ENCODE measurements at regions not wholly inside any gene's neighbourhood (a gene's known extent, or its start where the extent isn't known, plus 50 kb on each side); places are given as distances from the start of the nearest gene placed in this dataset.

- Histone ChIP-seq H3K27me3 (ENCODE audit: insufficient read depth, low read length) (no peaks in the 10 kb centered on the region), H4K20me1 (ENCODE audit: insufficient read depth, low read length) (no peaks in the 10 kb centered on the region), H3K36me3 (ENCODE audit: insufficient read depth, low read length) (no peaks in the 10 kb centered on the region), H3K79me2 (ENCODE audit: insufficient read depth, low read length) (no peaks in the 10 kb centered on the region), H2AFZ (ENCODE audit: low read depth, low read length) (no peak overlapping the region), H3K4me3 (ENCODE audit: insufficient read depth, low read depth, low read length) (no peak overlapping the region), H3K9me3 (ENCODE audit: insufficient read depth, low read depth, low read length) (no peaks in the 10 kb centered on the region), H3K4me1 (ENCODE audit: insufficient read depth, low read length) (no peaks in the 10 kb centered on the region), H3K4me2 (ENCODE audit: low read length) (no peak overlapping the region), H3K27ac (ENCODE audit: low read depth, low read length) (no peak overlapping the region), H3K9ac (ENCODE audit: low read length) (no peak overlapping the region)
- H3K27ac Mint-ChIP-seq (ENCODE audit: unreplicated experiment): no peak overlapping the region
- FAIRE-seq: no peak
- H3K4me3 Mint-ChIP-seq (ENCODE audit: unreplicated experiment): no peak overlapping the region
- H3K36me3 Mint-ChIP-seq (ENCODE audit: low read depth, unreplicated experiment): peaks cover 1% of the 10 kb centered on the region
- H3K4me1 Mint-ChIP-seq (ENCODE audit: low read depth, unreplicated experiment): peaks cover 7% of the 10 kb centered on the region
- TF ChIP-seq CTCF (IDR thresholded peaks at IDR 0.05; ENCODE audit: insufficient read depth, low read depth, low read length) (no peak), EZH2 (IDR thresholded peaks at IDR 0.05; ENCODE audit: insufficient read depth, low read length) (no peak)
- H3K9me3 Mint-ChIP-seq (ENCODE audit: unreplicated experiment): no peaks in the 10 kb centered on the region
- peaks cover 6% of the 10 kb centered on the region for H3K27me3 Mint-ChIP-seq (ENCODE audit: low read depth, unreplicated experiment)
- DNase-seq (ENCODE audit: low read depth): no peak
Observed at GRCh38 chr7:136058546-136058945, 81.4 kb upstream of the MTPN start.

GRCh38 chr7:136057509-136057908 lies 80.3 kb upstream of the MTPN start:
- no peak for DNase-seq (ENCODE audit: low read depth)

More at GRCh38 chr7:136057509-136057908, 80.3 kb upstream of the MTPN start:
- H3K4me1 Mint-ChIP-seq (ENCODE audit: low read depth, unreplicated experiment): peaks cover 7% of the 10 kb centered on the region
- FAIRE-seq: no peak
- H3K36me3 Mint-ChIP-seq (ENCODE audit: low read depth, unreplicated experiment): peaks cover 1% of the 10 kb centered on the region
- no peak overlapping the region for H3K4me3 Mint-ChIP-seq (ENCODE audit: unreplicated experiment)
- Histone ChIP-seq H3K27ac (ENCODE audit: low read depth, low read length) (no peak overlapping the region), H3K4me2 (ENCODE audit: low read length) (no peak overlapping the region), H3K4me3 (ENCODE audit: insufficient read depth, low read depth, low read length) (no peak overlapping the region), H3K36me3 (ENCODE audit: insufficient read depth, low read length) (no peaks in the 10 kb centered on the region), H3K4me1 (ENCODE audit: insufficient read depth, low read length) (no peaks in the 10 kb centered on the region), H4K20me1 (ENCODE audit: insufficient read depth, low read length) (no peaks in the 10 kb centered on the region), H3K9me3 (ENCODE audit: insufficient read depth, low read depth, low read length) (no peaks in the 10 kb centered on the region), H3K27me3 (ENCODE audit: insufficient read depth, low read length) (no peaks in the 10 kb centered on the region), H3K79me2 (ENCODE audit: insufficient read depth, low read length) (no peaks in the 10 kb centered on the region), H3K9ac (ENCODE audit: low read length) (no peak overlapping the region), H2AFZ (ENCODE audit: low read depth, low read length) (no peak overlapping the region)
- no peaks in the 10 kb centered on the region for H3K9me3 Mint-ChIP-seq (ENCODE audit: unreplicated experiment)
- peaks cover 6% of the 10 kb centered on the region for H3K27me3 Mint-ChIP-seq (ENCODE audit: low read depth, unreplicated experiment)
- TF ChIP-seq EZH2 (IDR thresholded peaks at IDR 0.05; ENCODE audit: insufficient read depth, low read length): no peak
- TF ChIP-seq CTCF (IDR thresholded peaks at IDR 0.05; ENCODE audit: insufficient read depth, low read depth, low read length): no peak
- no peak overlapping the region for H3K27ac Mint-ChIP-seq (ENCODE audit: unreplicated experiment)
